Muscle of back (tissue), 3 donors: ENCODE measurements at regions not wholly inside any gene's neighbourhood (a gene's known extent, or its start where the extent isn't known, plus 50 kb on each side); places are given as distances from the start of the nearest gene placed in this dataset.

Source experiments
- DNase-seq, 3 donors: peaks; one replicate each; pipeline versions ENCODE4 v3.0.0 to v3.0.0-alpha.2; 2013

DNA sequence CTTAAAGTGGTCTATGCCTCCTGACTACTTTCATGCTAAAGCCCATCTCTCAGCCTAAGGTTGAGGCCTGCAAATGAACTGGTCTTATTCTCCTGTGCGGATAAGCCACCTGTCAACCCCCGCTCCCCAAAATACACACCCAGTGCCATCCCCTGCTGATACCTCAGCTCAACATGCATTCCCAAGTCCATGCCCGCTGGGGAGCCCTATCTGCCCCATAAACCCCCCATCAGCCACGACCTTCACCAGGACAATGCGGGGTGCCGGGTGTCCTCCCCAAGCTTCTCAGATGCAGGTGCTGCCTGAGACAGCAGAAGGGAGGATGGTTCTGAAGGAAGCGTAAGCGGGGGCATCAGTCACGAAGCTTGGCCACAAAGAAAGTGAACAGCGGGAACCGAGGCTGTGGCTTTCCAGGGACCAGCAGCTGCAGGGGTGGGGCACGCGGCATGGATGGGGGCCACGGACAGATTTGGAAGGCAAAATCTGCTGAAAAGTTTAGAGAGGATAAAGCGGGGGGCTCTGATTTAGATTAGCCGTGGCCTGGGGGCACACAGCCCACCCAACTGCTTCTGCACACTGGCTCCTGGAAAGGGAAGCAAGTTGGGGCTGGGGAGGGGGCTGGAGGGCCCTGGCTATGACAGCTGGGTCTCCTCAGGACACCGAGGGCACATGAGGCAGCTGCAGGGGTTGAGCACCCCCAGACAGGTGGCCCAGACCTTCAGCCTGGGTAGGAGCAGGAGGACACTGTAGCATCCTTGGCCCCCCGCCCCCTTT is 1391.9 kb downstream of the TBC1D22A start:
- DNase-seq, result no peak

DNA sequence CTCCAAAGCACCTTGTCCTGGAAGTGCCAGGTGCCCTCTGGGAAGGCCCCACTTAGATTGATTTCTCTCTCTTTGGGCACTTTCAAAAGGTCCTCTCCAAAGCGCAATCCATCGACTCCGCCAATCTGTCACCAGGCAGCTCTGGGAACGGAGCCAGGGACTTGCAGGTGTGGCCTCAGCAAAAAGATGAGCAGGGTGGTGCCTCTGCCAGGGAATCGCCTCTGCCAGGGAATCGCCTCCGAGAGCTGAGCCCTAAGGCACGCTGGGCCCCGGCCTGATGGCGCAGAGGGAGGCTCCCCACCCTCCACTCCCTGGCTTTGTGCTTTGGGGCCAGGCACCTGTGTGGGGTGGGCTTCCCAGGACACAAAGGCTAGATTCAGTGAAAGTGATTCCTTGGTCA is 1391.3 kb downstream of the TBC1D22A start:
- no peak for DNase-seq

DNA sequence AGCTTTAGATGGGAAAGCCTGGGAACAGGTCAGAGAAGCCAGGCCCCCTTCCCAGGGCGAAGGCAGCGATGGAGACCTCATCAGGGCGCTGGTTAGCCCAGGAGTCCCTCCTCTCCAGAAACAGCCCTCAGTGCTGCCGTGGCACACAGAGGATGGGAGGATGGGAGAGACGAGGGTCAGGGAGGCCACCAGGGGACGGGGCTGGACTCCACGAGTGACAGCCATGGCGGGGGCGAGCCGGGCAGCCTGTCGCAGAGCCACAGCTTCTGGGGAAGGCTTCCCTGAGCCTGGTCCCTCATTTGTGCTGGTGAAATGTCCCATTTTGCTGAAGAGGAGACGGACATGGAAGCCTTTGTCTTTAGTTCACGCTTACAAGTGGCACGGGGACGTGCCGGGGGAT is 1390.5 kb downstream of the TBC1D22A start:
- DNase-seq, result no peak

DNA sequence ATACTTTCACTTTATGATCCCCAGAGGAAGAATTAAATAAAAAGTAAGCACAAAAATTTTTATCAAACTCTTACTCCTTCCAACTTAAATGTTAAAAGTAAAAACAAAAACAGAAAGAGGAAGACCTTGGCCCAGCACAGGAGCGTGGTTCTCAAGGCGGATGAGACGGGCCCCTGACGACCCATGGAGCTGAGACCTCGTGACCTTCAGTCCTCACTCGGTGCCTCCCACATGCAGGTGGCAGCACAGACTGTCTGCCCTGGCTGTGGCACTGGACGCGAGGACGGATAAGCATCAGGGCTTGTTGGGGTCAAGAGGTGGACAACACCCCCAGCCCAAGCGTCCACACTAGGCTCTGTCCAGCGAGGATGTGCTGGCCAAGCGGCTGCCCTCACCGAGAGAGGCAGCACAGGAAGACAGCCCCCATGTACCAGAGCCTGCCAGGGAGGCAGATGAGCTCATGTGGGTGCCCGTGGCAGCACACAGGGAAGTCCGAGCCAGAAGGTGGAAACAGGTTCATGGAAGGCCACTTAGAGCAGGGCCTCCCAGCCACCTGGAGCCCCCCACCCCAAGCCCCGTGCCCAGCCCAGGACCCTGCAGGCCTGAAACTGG is 1389.8 kb downstream of the TBC1D22A start:
- DNase-seq, result no peak

DNA sequence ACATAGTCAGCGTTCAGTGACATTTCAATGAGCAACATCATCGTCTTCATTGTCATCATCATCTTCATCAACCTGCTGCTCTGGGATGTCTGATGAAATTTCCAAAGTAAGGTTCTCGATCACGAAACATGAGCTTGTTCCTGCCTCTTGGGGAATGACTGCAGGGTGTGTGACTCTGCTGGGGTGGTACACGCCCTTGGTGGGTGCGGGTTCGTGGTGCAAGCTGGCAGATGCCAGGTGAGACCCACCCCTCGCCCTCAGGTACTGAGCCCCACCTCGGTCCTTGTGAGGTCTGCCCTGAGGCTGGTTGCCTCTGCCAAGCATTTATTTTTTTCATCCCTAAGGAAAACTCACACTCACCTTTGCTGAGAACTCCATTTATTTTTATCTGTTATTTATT is 1389.2 kb downstream of the TBC1D22A start:
- DNase-seq, result no peak

DNA sequence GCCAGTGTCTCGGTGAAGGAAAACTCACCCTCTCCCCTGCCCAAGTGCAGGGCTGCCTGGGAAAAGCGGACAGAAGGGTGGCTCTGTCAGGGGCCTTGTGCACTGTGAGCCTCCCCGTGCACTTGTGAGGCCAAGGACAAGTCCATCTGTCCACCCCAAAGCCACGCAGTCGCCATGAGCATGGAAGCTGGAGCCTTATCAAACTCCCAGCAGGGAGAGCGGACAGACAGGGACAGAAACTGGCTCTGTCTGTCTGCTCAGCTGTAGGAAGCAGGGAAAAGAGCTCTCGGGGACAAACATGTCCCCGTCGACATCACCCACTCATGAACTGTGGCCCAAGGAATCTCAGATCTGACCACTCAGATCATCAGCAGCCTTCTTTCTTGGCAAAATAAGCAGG is 1385.4 kb downstream of the TBC1D22A start:
- DNase-seq, result no peak

DNA sequence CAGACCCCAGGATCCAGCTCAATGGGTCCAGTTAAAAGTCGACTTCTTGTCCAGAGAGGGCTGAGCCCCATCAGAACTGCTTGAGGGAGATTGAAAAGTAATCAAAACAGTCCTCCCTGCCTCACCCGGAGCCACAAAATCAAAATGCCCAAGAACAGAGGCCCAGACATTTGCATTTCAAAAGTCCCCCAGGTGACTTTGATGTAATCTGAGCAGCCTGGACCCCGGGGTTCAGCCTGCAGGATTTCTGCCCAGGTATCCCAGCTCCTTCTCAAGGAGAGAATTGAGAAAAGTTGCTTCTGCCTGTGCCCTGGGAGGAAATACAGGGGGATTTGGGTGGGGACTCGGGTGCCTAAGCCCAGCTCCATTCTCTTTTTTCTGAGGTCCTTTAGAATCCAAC is 1385.0 kb downstream of the TBC1D22A start:
- DNase-seq, result no peak

DNA sequence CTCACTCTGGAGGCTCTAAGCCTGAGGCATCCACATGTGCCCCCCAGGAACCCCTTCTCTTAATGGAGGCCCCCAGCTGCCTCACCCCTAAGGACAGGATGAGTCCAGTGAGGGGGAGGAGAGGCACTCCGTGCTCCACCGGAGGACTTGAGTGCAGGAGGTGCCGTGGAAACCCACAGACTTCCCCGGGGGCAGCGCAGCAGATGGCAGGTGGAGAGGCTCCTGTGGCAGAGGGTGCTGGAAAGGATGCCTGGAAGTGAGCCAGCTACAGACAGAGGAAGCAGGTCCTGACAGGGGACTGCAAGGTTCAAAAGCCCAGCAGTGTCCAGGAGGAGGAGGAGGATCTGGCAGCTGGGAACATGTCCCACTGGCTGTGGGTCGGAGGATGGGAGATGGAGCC is 1384.0 kb downstream of the TBC1D22A start:
- DNase-seq, result no peak

DNA sequence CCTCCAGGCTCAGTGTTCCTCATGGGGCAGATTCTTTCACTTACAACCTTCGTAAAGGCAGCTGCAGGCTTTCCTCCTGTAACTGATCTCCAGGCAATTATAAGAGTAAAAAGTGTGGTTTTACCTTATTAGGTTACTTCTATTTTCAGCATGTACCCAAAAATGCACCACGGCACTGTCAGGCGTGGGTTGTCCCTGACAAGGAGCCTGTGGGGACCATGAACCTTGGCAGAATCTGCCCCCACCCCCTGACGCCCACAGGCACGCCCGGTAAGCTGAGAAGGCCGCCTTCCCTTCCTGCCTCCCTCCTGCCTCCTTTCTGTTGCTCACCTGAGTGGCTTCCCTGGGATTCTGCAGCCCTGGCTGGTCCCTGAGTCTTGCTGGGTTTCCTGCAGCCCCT is 1383.3 kb downstream of the TBC1D22A start:
- no peak for DNase-seq

DNA sequence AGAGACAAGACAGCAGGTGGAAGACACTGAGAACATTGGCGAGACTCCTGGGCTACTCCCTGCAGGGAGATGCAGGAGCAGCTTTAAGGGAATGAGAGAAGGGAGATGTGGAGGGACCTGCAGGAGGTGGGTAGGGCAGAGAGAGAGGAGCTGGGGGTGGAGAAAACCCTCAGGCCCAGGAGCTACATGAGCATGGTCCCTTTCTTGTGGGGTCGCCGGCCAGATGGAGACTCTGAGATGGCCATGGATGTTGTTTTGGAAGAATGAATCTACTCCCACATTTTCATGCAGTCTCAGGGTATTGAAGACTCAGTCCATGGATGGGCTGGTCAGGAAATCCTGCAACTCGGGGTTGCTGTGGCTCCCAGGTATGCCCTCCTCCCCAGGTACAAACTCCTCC is 1381.9 kb downstream of the TBC1D22A start:
- no peak for DNase-seq

DNA sequence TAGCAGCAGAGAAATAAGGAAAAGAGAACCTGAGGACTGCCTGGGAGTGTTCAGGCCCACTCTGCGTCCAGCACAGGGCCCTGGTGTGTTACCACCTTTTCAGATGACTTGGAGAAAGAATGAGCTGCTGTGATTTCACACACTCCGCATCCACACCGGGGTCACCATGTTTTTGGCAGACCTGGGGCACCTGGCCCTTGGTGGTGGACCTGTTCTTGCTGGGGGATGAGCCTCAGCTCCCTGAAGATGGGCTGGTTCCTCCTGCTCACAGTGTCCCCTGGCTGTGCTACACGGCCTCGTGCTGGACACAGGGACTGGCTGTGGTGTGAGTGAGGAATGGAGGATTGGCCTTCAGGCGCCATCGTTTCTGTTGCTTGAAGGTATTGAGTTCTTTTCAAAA is 1381.4 kb downstream of the TBC1D22A start:
- no peak for DNase-seq

DNA sequence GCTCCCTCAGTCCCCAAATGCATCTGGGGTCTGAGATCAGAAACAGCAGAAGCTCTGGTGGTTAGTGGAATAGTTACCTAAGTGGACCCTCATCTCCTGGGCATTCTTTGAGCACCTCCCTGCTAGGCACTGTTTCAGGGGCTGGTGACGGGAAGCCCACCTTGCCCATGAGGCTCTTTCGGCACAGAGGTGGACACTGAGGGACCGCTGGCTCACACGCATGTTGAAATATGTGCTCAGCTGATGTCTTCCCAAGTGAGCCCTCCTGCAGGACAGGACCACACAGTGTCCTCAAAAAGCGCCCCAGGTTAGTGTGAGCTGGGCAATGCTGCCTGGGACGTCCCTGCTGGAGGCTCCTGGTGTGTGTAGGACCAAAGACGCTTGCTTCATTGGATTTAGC is 1379.9 kb downstream of the TBC1D22A start:
- DNase-seq, result no peak

DNA sequence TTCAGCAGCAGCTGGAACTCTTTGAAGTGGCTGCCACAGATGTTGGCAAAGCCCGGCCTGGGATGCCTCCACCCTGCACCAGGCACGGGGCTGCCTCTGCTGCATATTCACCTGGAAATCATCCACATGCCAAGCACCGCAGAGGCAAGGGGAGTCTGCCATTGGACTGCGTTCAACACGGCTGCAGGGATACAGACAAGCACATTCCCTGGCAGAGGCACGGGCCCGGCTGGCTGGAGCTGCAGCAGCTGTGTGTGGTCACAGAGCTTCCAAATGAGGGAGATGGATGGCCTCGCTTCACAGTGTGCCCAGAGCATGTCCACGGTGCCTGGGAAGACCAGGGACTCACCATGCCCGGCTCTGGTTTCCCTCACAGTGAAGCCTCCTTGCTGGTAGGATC is 1378.9 kb downstream of the TBC1D22A start:
- DNase-seq, result peak in 1 of 3 donors; percentile 55

DNA sequence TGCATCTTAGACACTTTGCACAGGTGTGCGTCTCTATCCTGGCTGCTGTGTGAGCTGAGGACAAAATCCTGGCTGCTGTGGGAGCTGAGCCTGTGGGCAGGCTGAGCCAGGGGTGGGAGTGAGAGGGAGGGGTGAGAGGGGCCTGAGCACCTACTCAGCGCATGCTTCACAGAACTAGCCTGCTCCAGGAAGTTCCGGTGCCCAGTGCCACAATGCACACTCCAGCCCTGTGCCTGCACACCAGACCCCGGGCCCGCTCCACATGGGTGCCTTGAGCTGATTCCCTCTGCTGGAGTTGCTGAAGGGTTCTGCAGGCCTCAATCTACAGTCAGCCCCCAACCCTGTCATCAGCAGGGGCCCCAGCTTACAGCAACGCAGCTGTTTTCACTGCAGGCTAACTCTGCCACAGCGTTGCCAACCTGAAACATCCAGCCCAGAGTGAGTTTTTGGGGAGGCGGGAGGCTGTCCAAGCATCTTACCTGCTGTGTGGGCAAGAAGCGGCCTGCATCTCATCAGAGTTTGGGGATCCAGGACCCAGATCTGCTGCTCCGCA is 1377.9 kb downstream of the TBC1D22A start:
- no peak for DNase-seq

DNA sequence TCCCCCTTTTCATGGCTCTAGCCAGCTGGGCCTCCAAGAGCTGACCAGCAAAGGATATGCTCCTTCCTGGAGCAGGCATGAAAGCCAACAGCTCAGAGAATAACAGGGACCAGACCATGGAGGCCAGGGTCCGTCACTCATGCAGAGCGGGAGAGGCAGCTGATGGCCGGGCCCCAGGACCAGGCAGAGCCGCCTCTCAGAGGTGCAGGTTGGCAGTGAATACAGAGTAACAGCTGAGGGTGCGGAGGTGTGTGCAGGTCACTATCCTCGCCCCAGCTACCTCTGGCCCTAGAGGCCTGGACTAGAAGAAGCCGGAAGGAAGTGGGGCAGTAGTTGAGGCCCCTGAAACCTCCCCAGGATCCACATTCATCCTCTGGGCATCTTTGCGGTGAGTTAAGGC is 1377.3 kb downstream of the TBC1D22A start:
- DNase-seq, result no peak

DNA sequence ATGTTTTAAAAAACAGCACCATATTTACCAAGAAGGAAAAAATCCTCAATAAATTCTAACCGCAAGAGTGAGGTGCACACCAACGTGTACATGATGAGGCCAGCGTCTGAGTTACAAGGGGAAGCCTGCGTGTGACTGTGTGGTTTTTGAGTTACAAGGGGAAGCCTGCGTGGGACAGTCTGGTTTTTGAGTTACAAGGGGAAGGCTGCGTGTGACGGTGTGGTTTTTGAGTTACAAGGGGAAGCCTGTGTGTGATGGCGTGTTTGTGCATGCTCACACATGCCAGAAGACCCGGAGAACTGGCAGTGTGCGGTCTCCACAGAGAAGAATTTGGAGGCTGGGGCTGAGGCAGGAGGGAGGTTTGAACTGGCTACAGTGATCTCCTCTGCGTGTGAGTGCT is 1376.4 kb downstream of the TBC1D22A start:
- DNase-seq, result no peak

DNA sequence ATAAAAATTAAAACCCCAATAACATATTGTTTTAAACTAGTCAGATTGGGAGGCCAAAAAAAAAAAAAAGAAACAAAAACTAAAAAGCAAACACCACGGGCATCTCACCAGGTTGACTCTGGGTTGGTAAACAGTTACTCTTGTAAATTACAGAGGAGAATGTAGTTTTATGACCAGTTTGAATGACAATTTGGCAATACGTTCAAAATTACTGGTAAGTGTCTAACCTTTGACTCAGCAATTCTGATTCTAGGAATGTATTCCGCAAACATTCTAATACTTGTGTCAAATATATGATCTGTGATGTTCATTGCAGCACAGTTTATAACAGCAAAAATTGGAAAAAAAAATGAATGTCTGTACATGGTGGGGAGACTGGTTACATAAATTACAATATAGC is 1376.0 kb downstream of the TBC1D22A start:
- no peak for DNase-seq

DNA sequence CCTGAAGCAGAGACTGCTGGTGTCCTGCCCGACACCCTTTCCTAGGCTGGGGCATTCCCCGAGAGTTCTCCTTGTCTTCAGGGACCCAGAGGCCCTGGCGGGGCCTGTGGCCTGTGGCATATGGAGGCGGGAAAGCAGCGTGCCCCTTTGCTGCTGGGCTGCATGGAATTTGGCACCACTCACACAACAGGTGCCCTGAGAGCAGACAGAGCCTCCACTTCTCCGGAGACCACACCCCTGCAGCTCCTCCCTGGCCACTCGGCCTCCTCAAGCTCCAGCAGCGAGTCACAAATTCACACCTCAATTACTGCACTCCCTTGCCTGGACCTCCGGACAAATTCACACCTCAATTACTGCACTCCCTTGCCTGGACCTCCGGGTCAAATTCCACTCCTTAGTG is 1375.2 kb downstream of the TBC1D22A start:
- DNase-seq, result peak in 2 of 3 donors; percentile 3 to 28

DNA sequence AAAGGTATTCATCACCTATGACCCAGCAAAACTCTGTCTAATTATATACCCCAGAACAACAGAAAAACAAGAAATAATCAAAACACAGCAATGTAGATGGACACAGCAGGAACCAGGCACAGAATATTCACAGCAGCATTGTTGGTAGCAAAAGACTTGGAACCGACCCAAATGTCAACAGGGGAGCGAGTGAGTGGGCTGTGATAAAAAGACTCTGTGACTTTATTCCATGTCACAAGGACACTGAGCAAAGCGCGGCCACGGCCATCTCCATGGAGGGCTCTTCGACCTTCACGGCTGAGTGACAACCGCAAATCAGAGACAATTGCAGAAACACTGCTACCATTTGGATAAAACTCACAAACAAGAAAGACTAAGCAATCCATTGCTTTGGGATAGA is 1373.1 kb downstream of the TBC1D22A start:
- no peak for DNase-seq

DNA sequence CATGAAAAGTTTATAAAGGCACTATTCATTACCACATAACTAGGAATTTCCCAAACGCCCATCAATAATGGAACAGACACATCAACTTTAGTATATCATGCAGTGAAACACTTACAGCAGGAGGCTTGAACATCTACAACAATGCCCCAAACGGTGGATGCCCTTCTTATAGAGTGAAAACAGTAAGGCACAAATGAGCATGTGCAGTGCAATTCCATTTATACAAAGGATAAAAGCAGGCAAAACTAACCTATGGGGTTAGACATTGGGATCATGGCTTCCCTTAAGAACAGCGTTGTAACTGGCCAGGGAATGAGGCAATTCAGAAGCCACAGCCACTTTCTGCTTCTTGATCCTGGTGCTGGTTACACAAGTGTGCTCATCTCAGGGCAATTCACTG is 1363.0 kb downstream of the TBC1D22A start:
- no peak for DNase-seq

DNA sequence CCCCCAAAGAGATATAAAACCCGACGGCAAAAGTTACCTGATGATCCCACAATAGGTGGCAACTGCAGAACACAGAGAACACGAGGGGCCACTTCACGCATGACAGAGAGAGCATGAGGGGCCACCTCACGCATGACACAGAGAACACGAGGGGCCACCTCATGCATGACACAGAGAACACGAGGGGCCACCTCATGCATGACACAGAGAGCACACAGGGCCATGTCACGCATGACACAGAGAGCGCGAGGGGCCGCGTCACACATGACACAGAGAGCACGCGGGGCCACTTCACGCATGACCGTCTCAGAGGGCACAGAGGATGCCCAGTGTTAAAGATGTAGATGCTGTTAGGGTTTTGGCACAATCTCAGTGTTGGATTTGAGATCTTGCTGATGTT is 1359.5 kb downstream of the TBC1D22A start:
- DNase-seq, result no peak

DNA sequence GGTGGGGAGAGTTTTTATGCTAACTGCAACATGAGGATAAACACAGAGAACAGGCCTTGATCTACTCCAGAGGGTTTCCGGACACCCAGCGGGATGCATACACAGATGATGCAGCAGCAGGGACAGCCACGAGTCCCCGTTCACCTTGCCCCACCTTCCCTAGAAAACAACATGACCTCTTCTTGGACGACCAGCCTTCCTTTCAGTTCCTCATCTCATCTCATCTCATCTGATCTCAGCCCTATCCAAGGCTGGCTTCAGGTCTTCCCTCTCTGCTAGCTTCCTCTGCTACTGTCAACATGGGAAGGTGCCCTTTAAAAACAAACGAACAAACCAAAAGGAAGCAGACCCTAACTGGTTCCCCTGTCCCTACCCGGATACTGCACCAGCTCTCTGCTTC is 1356.2 kb downstream of the TBC1D22A start:
- DNase-seq, result no peak

DNA sequence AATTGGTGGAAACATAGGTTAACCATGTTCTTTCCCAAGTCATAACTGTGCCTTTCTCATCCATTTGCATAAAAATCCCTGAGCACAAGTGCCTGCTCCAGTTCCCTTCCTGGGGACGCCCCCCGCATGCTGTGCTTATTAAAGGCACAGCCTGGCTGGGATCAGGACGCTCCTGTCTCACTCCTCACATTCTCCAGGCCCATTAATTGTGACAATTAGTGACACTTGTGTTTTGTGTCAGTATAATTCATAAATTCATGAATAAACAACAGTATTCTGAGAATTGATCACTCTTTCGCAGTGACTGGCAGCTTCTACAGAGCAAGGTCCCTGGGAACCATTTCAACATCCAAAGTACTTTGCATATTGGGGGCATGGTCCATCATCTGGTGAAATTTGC is 1354.4 kb downstream of the TBC1D22A start:
- DNase-seq, result no peak
